Tibial nerve (tissue), 4 donors: ENCODE measurements at regions not wholly inside any gene's neighbourhood (a gene's known extent, or its start where the extent isn't known, plus 50 kb on each side); places are given as distances from the start of the nearest gene placed in this dataset.

ENCODE experiments used
- EP300 ChIP-seq, 2 donors: sonication (generic); formaldehyde crosslinking; IDR thresholded peaks; one replicate each; pipeline ENCODE4 v1.6.1; 2017; ENCODE audit warnings: antibody characterized with exemption in 2 of 2, mild to moderate bottlenecking in 1 of 2
- POLR2A ChIP-seq, 2 donors: fragments of 450-650 bp; IDR thresholded peaks; one replicate each; pipeline ENCODE4 v1.6.1; 2017; ENCODE audit warnings: antibody characterized with exemption in 2 of 2, mild to moderate bottlenecking in 2 of 2, moderate library complexity in 2 of 2
- TF ChIP-seq, protein P1 (sequence below), 5 experiments: fragments of 200-600 bp in 3 of 5; fragments of 450-650 bp in 2 of 5; sonication (generic) in 3 of 5; IDR thresholded peaks; one replicate each; pipeline ENCODE4 v1.5.1; 2016 to 2019; ENCODE audit warnings: antibody characterized with exemption in 5 of 5, mild to moderate bottlenecking in 3 of 5, moderate library complexity in 2 of 5

DNA sequence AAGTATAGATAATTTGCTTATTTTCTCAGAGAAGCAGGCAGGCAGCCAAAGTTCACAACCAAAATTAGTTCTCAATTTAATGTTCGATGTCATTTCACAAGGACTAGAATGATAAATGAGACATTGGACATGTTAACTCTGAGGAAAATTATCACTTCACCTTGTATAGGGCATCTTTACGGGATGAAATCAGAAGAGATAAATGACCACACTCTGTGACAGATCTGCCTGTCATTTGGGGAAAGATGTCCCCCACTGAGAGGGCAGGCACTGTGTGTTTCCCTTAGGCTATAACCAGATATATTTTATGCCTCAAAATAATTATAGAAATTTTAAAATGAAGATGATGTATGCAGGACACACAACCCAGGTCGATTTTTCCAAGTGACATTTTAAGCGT is 642.9 kb downstream of the BRINP3 start:
- TF ChIP-seq, protein P1, sequence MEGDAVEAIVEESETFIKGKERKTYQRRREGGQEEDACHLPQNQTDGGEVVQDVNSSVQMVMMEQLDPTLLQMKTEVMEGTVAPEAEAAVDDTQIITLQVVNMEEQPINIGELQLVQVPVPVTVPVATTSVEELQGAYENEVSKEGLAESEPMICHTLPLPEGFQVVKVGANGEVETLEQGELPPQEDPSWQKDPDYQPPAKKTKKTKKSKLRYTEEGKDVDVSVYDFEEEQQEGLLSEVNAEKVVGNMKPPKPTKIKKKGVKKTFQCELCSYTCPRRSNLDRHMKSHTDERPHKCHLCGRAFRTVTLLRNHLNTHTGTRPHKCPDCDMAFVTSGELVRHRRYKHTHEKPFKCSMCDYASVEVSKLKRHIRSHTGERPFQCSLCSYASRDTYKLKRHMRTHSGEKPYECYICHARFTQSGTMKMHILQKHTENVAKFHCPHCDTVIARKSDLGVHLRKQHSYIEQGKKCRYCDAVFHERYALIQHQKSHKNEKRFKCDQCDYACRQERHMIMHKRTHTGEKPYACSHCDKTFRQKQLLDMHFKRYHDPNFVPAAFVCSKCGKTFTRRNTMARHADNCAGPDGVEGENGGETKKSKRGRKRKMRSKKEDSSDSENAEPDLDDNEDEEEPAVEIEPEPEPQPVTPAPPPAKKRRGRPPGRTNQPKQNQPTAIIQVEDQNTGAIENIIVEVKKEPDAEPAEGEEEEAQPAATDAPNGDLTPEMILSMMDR (IDR thresholded peaks at IDR 0.05), result no peak
- TF ChIP-seq EP300 (IDR thresholded peaks at IDR 0.05) (no peak), POLR2A (IDR thresholded peaks at IDR 0.05) (no peak)
